ENCODE measurements at regions not wholly inside any gene's neighbourhood (a gene's known extent, or its start where the extent isn't known, plus 50 kb on each side); places are given as distances from the start of the nearest gene placed in this dataset.

DNA sequence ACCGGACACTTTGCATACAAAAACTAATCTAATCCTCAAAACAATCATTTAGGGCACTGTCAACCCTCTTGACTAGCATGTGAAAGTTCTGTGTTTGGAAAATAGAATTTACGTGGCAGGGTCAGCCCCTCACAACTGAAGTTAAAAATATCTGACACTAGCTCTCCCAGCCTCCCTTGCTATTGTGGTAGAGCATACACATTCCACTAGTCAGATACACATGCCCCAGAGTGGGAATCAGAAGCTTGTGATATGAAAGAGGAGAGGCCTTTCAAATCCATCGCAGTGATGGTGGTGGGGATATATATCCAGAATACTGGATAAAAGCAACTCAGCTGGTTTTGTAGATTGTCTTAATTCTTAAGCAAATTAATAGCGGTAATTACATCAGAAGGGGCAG lies 205.7 kb upstream of the IL15 start:
- no peaks in the 10 kb centered on the region for H3K36me3 ChIP-seq (ENCODE audit: insufficient read depth, low read length)
- H3K4me1 ChIP-seq (ENCODE audit: insufficient read depth, low read length) = no peaks in the 10 kb centered on the region
- no peaks in the 10 kb centered on the region for H3K9me3 ChIP-seq (ENCODE audit: low read length)
- no peak overlapping the region for H3K4me3 ChIP-seq (ENCODE audit: low read depth in 1 of 2, low read length in 2 of 2)
- H3K27me3 ChIP-seq (ENCODE audit: control insufficient read depth in 1 of 2, insufficient read depth in 2 of 2, low read length in 2 of 2) = no peaks in the 10 kb centered on the region
- no peak overlapping the region for H3K9ac ChIP-seq (ENCODE audit: low read length)
- H3K27ac ChIP-seq (ENCODE audit: low read depth, low read length) = no peak overlapping the region

DNA sequence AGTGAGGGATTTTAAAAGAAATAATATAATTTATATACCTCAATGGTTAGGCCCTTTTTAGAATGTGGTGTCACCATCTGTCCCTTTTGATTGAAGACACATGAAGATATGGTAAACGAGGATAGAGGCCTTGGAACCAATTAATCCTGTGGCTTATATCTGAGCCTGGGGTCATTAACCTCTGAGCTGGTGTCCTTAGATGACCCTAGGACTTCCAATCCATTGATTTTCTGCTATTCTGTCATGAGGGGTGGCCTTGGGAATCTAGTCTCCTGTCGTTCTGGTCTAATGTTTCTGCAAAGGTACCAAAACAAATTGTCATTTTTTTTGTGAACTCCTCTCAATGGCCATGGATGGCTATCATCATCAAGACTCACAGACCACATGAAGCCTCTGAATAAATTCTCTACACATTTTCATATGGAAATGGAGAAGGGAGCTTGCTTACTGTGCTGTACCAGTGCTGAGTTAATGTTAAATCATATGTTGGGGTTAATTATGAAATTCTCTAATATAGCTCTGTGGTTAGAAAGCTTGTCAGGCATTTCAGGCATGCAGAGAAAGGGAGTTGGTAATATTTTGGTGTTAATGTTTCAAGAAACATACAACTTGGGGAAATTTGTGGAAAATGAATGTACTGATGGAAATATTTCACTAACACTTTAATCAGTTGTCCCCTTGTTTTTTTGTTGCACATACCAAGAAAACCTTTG lies 204.2 kb upstream of the IL15 start:
- Histone ChIP-seq H3K4me1 (ENCODE audit: insufficient read depth, low read length) (no peaks in the 10 kb centered on the region), H3K9ac (ENCODE audit: low read length) (no peak overlapping the region), H3K36me3 (ENCODE audit: insufficient read depth, low read length) (no peaks in the 10 kb centered on the region), H3K27me3 (ENCODE audit: control insufficient read depth in 1 of 2, insufficient read depth in 2 of 2, low read length in 2 of 2) (no peaks in the 10 kb centered on the region), H3K9me3 (ENCODE audit: low read length) (no peaks in the 10 kb centered on the region), H3K4me3 (ENCODE audit: low read depth in 1 of 2, low read length in 2 of 2) (no peak overlapping the region), H3K27ac (ENCODE audit: low read depth, low read length) (no peak overlapping the region)

DNA sequence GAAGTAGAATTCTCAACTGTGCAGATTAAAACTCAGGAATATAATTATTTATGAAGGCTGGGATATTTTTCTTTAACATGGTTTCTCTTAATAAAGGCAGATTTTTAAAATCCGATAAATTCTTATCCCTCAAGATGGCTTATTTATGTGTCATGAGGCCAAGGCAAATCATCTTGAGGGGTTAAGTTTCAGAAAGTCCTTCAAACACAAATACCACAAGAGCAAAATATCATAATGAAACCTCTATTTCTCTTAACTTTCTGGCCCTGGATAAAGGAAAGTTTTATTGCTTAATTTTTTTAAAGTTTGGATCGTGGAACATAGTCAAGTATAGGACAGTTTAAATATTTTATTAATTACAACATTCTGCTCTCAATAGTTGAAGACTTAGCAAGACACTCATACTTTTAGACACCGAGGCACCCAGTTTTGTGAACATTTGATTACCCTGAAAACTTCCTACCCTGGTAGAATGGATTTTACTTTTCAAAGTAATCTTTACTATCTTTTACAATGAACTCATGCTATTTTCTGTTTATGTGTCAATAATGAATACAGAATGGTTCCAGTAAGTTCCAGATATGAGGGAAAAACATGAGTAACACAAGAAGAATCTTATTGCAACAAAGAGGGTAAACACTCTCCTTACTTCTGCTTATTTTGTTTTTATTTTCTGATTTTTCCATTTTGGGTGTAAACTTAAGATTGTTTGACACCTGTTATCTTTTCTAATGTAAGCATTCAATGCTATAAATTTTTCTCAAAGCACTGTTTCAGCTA lies 200.7 kb upstream of the IL15 start:
- no peak overlapping the region for H3K27ac ChIP-seq (ENCODE audit: low read depth, low read length)
- no peak overlapping the region for H3K9ac ChIP-seq (ENCODE audit: low read length)
- H3K36me3 ChIP-seq (ENCODE audit: insufficient read depth, low read length) = no peaks in the 10 kb centered on the region
- no peaks in the 10 kb centered on the region for H3K9me3 ChIP-seq (ENCODE audit: low read length)
- H3K4me3 ChIP-seq (ENCODE audit: low read depth in 1 of 2, low read length in 2 of 2) = no peak overlapping the region
- H3K27me3 ChIP-seq (ENCODE audit: control insufficient read depth in 1 of 2, insufficient read depth in 2 of 2, low read length in 2 of 2) = no peaks in the 10 kb centered on the region
- H3K4me1 ChIP-seq (ENCODE audit: insufficient read depth, low read length) = no peaks in the 10 kb centered on the region

DNA sequence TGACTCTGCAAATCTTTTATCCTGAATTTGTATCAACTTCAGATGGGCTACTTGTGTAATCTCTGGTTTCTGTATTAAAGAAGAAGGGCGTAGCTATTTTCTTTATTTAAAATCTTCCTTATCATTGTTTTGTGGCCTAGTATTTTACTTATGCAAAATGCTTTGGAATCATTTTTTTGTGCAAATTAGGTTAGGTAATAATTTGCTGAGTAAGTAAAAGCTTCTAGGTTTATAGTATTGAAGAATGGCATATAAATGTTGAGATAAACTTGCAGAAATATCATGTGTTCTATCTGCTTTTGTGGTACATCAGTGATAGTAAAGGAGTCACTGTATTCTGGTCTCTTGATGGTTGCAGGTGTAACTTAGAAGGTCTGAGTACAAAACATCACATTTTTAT lies 197.2 kb upstream of the IL15 start:
- Histone ChIP-seq H3K9ac (ENCODE audit: low read length) (no peak overlapping the region), H3K36me3 (ENCODE audit: insufficient read depth, low read length) (no peaks in the 10 kb centered on the region), H3K27me3 (ENCODE audit: control insufficient read depth in 1 of 2, insufficient read depth in 2 of 2, low read length in 2 of 2) (no peaks in the 10 kb centered on the region), H3K9me3 (ENCODE audit: low read length) (no peaks in the 10 kb centered on the region), H3K27ac (ENCODE audit: low read depth, low read length) (no peak overlapping the region), H3K4me3 (ENCODE audit: low read depth in 1 of 2, low read length in 2 of 2) (no peak overlapping the region), H3K4me1 (ENCODE audit: insufficient read depth, low read length) (no peaks in the 10 kb centered on the region)

DNA sequence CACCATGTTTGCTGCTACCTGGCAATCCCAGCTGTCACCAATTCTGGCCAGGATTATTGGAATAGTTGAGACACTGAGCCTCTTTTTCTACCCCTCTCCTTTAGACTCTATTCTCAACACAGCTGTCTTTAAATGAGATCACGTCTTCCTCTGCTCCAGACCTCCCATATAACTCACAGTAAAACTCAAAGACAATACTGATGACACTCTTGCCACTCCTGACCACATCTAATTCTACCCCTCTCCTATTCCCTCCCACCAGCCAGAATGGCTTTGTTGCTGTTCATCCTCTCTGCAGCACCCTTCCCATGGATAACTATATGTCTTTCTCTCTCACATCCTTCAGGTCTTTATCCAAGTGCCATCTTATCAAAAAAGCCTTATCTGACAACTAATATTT lies 188.6 kb upstream of the IL15 start:
- Histone ChIP-seq H3K9ac (ENCODE audit: low read length) (no peak overlapping the region), H3K27ac (ENCODE audit: low read depth, low read length) (no peak overlapping the region), H3K9me3 (ENCODE audit: low read length) (no peaks in the 10 kb centered on the region)

DNA sequence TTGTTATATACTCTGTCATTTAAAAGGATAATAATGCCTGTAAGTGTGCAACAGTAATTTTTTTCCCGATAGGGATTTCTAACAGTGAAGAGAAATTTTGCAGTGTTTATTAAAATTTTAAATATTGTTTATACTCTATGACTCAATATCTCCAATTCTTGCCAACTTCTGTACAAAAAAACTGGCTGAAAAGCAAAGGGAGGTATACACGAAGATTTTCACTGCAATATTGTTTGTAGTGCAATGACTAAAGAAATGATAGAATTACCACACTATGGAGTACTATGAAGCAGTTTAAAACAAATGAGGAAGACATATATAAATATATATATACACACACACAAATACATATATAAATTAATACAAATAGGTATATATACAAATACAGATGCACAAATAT lies 187.9 kb upstream of the IL15 start:
- no peaks in the 10 kb centered on the region for H3K27me3 ChIP-seq (ENCODE audit: control insufficient read depth in 1 of 2, insufficient read depth in 2 of 2, low read length in 2 of 2)
- H3K9me3 ChIP-seq (ENCODE audit: low read length) = no peaks in the 10 kb centered on the region
- no peak overlapping the region for H3K27ac ChIP-seq (ENCODE audit: low read depth, low read length)
- no peaks in the 10 kb centered on the region for H3K36me3 ChIP-seq (ENCODE audit: insufficient read depth, low read length)
- no peak overlapping the region for H3K4me3 ChIP-seq (ENCODE audit: low read depth in 1 of 2, low read length in 2 of 2)
- H3K9ac ChIP-seq (ENCODE audit: low read length) = no peak overlapping the region
- no peaks in the 10 kb centered on the region for H3K4me1 ChIP-seq (ENCODE audit: insufficient read depth, low read length)

More for the DNA sequence above, 188.6 kb upstream of the IL15 start:
- H3K4me3 ChIP-seq (ENCODE audit: low read depth in 1 of 2, low read length in 2 of 2) = no peak overlapping the region
- no peaks in the 10 kb centered on the region for H3K27me3 ChIP-seq (ENCODE audit: control insufficient read depth in 1 of 2, insufficient read depth in 2 of 2, low read length in 2 of 2)
- no peaks in the 10 kb centered on the region for H3K36me3 ChIP-seq (ENCODE audit: insufficient read depth, low read length)
- no peaks in the 10 kb centered on the region for H3K4me1 ChIP-seq (ENCODE audit: insufficient read depth, low read length)

DNA sequence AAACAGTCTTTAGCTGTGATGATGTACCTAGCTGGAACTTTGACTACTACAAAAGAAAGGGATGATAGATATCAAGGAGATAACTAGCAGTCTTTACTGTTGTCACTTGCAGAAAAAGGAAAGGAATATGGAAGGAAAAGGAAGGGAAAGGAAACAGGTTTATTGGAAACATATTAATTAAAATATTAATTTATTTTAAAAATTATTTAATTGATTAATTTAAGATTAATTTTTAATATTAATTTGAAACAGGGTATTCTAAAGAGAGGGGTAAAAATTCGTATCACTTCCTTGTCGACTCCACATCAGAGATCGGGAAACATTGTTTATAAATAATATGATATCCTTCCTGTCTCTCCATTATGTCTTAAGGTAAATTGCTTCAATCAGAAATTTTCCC lies 186.5 kb upstream of the IL15 start:
- no peak overlapping the region for H3K4me3 ChIP-seq (ENCODE audit: low read depth in 1 of 2, low read length in 2 of 2)
- H3K4me1 ChIP-seq (ENCODE audit: insufficient read depth, low read length) = no peaks in the 10 kb centered on the region
- no peaks in the 10 kb centered on the region for H3K36me3 ChIP-seq (ENCODE audit: insufficient read depth, low read length)

DNA sequence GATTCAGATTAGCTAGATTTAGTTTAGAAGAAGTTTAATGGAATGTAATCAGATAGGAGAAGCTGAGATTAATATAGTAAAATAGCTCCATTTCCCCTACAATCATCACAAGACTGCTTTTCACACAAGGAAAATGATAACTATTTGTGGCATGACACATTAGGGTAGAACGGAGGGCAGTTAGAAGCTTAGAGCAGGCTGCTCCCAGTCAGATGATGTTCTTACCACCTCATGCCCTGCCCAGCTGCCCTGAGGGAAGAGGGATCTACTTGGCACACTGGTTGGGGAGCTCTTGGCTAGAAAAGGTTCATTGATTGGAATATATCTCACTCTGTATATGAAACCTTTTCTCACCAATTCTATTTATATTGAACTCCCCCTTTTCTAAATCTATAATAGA lies 180.7 kb upstream of the IL15 start:
- Histone ChIP-seq H3K27ac (ENCODE audit: low read depth, low read length) (no peak overlapping the region), H3K36me3 (ENCODE audit: insufficient read depth, low read length) (no peaks in the 10 kb centered on the region), H3K27me3 (ENCODE audit: control insufficient read depth in 1 of 2, insufficient read depth in 2 of 2, low read length in 2 of 2) (no peaks in the 10 kb centered on the region), H3K4me3 (ENCODE audit: low read depth in 1 of 2, low read length in 2 of 2) (no peak overlapping the region), H3K9ac (ENCODE audit: low read length) (no peak overlapping the region), H3K4me1 (ENCODE audit: insufficient read depth, low read length) (no peaks in the 10 kb centered on the region), H3K9me3 (ENCODE audit: low read length) (no peaks in the 10 kb centered on the region)

More for the DNA sequence above, 186.5 kb upstream of the IL15 start:
- Histone ChIP-seq H3K27me3 (ENCODE audit: control insufficient read depth in 1 of 2, insufficient read depth in 2 of 2, low read length in 2 of 2) (no peaks in the 10 kb centered on the region), H3K9me3 (ENCODE audit: low read length) (no peaks in the 10 kb centered on the region), H3K9ac (ENCODE audit: low read length) (no peak overlapping the region), H3K27ac (ENCODE audit: low read depth, low read length) (no peak overlapping the region)

DNA sequence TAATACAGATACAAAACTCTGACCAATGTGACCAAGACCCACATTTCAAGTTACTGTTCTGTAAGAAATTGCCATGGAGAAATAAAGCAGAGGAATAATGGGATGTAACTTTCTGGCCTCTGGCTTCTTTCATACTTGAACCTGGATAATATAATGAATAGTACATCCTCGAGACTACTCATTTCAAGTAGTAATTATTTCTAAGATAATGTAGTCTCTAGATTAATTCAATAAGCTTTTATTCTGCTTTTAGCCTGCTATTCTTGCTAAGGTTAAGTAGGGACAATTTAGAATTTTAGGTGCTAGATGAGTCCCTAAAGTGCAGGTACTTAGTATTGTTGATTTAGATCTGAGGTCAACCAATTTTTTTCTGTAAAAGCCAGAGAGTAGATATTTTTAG lies 178.7 kb upstream of the IL15 start:
- Histone ChIP-seq H3K9me3 (ENCODE audit: low read length) (no peaks in the 10 kb centered on the region), H3K27ac (ENCODE audit: low read depth, low read length) (no peak overlapping the region), H3K27me3 (ENCODE audit: control insufficient read depth in 1 of 2, insufficient read depth in 2 of 2, low read length in 2 of 2) (no peaks in the 10 kb centered on the region), H3K4me3 (ENCODE audit: low read depth in 1 of 2, low read length in 2 of 2) (no peak overlapping the region), H3K36me3 (ENCODE audit: insufficient read depth, low read length) (no peaks in the 10 kb centered on the region), H3K4me1 (ENCODE audit: insufficient read depth, low read length) (no peaks in the 10 kb centered on the region), H3K9ac (ENCODE audit: low read length) (no peak overlapping the region)

DNA sequence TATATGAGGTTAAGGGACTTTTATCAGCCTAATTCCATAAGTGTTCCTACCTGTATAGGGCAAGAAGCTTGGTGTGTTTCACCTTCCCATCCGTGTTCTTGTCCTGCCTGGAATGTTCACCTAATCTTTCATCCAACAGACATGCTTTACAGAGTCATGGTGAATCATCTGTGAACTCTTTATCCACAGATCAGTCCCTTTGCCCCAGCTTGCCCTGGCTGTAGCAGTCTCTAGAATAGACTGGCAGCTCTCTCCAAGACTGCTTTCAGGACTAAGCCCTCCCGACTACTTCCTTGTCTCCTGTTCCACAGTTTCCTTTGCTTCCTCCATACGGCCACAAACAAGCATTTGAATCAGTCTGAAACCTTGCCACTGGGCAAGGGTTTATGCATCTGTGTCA lies 177.9 kb upstream of the IL15 start:
- no peaks in the 10 kb centered on the region for H3K36me3 ChIP-seq (ENCODE audit: insufficient read depth, low read length)
- H3K9ac ChIP-seq (ENCODE audit: low read length) = no peak overlapping the region
- H3K4me3 ChIP-seq (ENCODE audit: low read depth in 1 of 2, low read length in 2 of 2) = no peak overlapping the region
- H3K4me1 ChIP-seq (ENCODE audit: insufficient read depth, low read length) = no peaks in the 10 kb centered on the region
- H3K9me3 ChIP-seq (ENCODE audit: low read length) = no peaks in the 10 kb centered on the region
- no peak overlapping the region for H3K27ac ChIP-seq (ENCODE audit: low read depth, low read length)
- H3K27me3 ChIP-seq (ENCODE audit: control insufficient read depth in 1 of 2, insufficient read depth in 2 of 2, low read length in 2 of 2) = no peaks in the 10 kb centered on the region

DNA sequence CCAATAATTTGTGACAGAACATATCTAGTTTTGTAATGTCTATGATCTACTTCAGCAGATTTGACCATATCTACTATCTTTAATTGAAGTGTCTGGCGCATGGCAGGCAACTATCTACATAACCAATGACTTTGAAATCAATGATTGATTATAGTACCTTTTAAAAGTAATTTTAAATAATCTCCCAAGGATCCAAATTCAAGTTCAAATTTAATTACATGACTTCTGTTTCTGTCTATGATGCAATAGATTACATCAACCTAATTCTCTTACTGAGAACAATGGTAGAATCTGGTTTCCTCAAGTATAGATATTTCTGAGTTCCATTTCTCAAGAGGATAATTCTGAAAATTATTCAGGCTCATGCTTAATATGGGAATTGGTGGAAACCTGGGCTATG lies 177.4 kb upstream of the IL15 start:
- no peaks in the 10 kb centered on the region for H3K27me3 ChIP-seq (ENCODE audit: control insufficient read depth in 1 of 2, insufficient read depth in 2 of 2, low read length in 2 of 2)
- no peaks in the 10 kb centered on the region for H3K9me3 ChIP-seq (ENCODE audit: low read length)
- no peak overlapping the region for H3K4me3 ChIP-seq (ENCODE audit: low read depth in 1 of 2, low read length in 2 of 2)
- H3K27ac ChIP-seq (ENCODE audit: low read depth, low read length) = no peak overlapping the region
- H3K4me1 ChIP-seq (ENCODE audit: insufficient read depth, low read length) = no peaks in the 10 kb centered on the region
- H3K9ac ChIP-seq (ENCODE audit: low read length) = no peak overlapping the region
- H3K36me3 ChIP-seq (ENCODE audit: insufficient read depth, low read length) = no peaks in the 10 kb centered on the region

DNA sequence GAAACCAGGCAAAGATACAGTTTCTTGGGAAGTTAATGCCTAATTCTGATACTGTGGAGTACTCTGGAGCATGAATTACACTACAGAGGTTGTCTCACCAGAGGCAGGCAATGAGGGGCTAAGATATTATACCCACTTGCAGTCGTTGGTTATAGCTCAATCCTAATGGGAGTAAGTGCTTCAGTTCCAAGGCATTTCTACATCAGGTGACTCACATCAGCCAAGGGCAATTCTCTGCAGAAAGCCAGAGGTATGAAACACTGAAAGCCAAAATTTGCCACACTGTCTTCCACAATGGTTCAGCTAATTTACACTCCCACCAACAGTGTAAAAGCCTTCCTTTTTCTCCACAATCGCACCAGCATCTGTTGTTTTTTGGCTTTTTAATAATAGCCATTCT lies 174.0 kb upstream of the IL15 start:
- Histone ChIP-seq H3K9me3 (ENCODE audit: low read length) (no peaks in the 10 kb centered on the region), H3K27me3 (ENCODE audit: control insufficient read depth in 1 of 2, insufficient read depth in 2 of 2, low read length in 2 of 2) (no peaks in the 10 kb centered on the region), H3K36me3 (ENCODE audit: insufficient read depth, low read length) (no peaks in the 10 kb centered on the region), H3K4me1 (ENCODE audit: insufficient read depth, low read length) (no peaks in the 10 kb centered on the region), H3K9ac (ENCODE audit: low read length) (no peak overlapping the region), H3K4me3 (ENCODE audit: low read depth in 1 of 2, low read length in 2 of 2) (no peak overlapping the region), H3K27ac (ENCODE audit: low read depth, low read length) (no peak overlapping the region)

Measured in muscle layer of colon (tissue), 2 donors.